Neural progenitor cell (in vitro differentiated cells): ENCODE measurements at regions not wholly inside any gene's neighbourhood (a gene's known extent, or its start where the extent isn't known, plus 50 kb on each side); places are given as distances from the start of the nearest gene placed in this dataset.
A peak's percentile ranks its signal among the peaks of the same experiment; 100 is the strongest.

Experiments
- DNase-seq: peaks from one replicate; pipeline ENCODE4 v3.0.0-alpha.2; 2016; ENCODE audit warnings: low spot score
- H2AFZ ChIP-seq: fragments of 200-600 bp; sonication (generic); replicated peaks from 2 replicates; pipeline ENCODE4 v1.6.1; 2016; ENCODE audit warnings: antibody characterized with exemption
- H3F3A ChIP-seq: fragments of 200-600 bp; sonication (generic); 2 replicates; pipeline ENCODE4 v1.6.1; 2016; ENCODE audit warnings: antibody characterized with exemption, low read depth
- H3K27ac ChIP-seq: fragments of 200-600 bp; sonication (generic); 2 replicates; pipeline ENCODE4 v1.5.1; 2016; ENCODE audit warnings: mild to moderate bottlenecking
- H3K27me3 ChIP-seq: fragments of 200-600 bp; sonication (generic); 2 replicates; pipeline ENCODE4 v1.6.1; 2016; ENCODE audit warnings: mild to moderate bottlenecking, moderate library complexity
- H3K36me3 ChIP-seq: fragments of 200-600 bp; sonication (generic); 2 replicates; pipeline ENCODE4 v1.5.1; 2016
- H3K4me1 ChIP-seq: fragments of 200-600 bp; sonication (generic); 2 replicates; pipeline ENCODE4 v1.6.1; 2016; ENCODE audit warnings: mixed run types
- H3K4me2 ChIP-seq: fragments of 200-600 bp; sonication (generic); 2 replicates; pipeline ENCODE4 v1.6.1; 2016
- H3K4me3 ChIP-seq: fragments of 200-600 bp; sonication (generic); 2 replicates; pipeline ENCODE4 v1.5.1; 2016
- H3K79me2 ChIP-seq: fragments of 200-600 bp; sonication (generic); 2 replicates; pipeline ENCODE4 v1.6.1; 2016; ENCODE audit warnings: low read depth
- H3K9ac ChIP-seq: fragments of 200-600 bp; sonication (generic); 2 replicates; pipeline ENCODE4 v1.6.1; 2016
- H3K9me3 ChIP-seq: fragments of 200-600 bp; sonication (generic); 2 replicates; pipeline ENCODE4 v1.5.1; 2016; ENCODE audit warnings: low read depth
- H4K20me1 ChIP-seq: fragments of 200-600 bp; sonication (generic); 2 replicates; pipeline ENCODE4 v1.6.1; 2016; ENCODE audit warnings: low read depth
- H3K27ac Mint-ChIP-seq: 3 replicates; pipeline ENCODE4 v1.8.0; 2021; ENCODE audit warnings: mixed read lengths
- H3K27me3 Mint-ChIP-seq: 2 replicates; pipeline ENCODE4 v1.8.0; 2022; ENCODE audit warnings: low read depth, mild to moderate bottlenecking, inconsistent platforms, moderate library complexity, mixed read lengths; ENCODE audit not compliant: insufficient read depth
- H3K36me3 Mint-ChIP-seq: 3 replicates; pipeline ENCODE4 v1.8.0; 2021; ENCODE audit warnings: mixed read lengths
- H3K4me1 Mint-ChIP-seq: 3 replicates; pipeline ENCODE4 v1.8.0; 2021; ENCODE audit warnings: mixed read lengths
- H3K4me3 Mint-ChIP-seq: 3 replicates; pipeline ENCODE4 v1.8.0; 2021; ENCODE audit warnings: mild to moderate bottlenecking, moderate library complexity, mixed read lengths
- H3K9me3 Mint-ChIP-seq: 3 replicates; pipeline ENCODE4 v1.8.0; 2020; ENCODE audit warnings: mixed read lengths
- EZH2 ChIP-seq: fragments of 200-600 bp; sonication (generic); IDR thresholded peaks from 2 replicates; pipeline ENCODE4 v1.6.1; 2017; ENCODE audit warnings: antibody characterized with exemption, mild to moderate bottlenecking, moderate library complexity
- EZH2phosphoT487 ChIP-seq: fragments of 200-600 bp; sonication (generic); IDR thresholded peaks from 2 replicates; pipeline ENCODE4 v1.6.1; 2017; ENCODE audit warnings: antibody characterized with exemption
- TF ChIP-seq, protein P1 (sequence below): fragments of 200-600 bp; sonication (generic); IDR thresholded peaks from 2 replicates; pipeline ENCODE4 v1.5.1; 2017; ENCODE audit warnings: antibody characterized with exemption, mild to moderate bottlenecking

DNA sequence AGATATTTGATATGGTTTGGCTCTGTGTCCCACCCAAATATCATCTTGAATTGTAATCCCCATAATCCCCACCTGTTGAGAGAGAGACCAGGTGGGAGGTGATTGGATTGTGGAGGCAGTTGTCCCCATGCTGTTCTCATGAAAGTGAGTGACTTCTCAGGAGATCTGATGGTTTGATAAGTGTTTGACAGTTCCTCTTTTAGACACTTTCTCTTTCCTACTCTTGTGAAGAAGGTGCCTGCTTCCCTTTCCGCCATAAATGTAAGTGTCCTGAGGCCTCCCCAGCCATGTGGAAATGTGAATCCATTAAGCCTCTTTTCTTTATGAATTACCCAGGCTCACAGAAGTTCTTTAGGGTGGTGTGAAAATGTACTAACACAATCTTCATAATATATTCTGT is 1404.0 kb upstream of the ADGRB3 start:
- Histone ChIP-seq H3K4me3 (no peak overlapping the region), H3K79me2 (no peaks in the 10 kb centered on the region), H3K4me1 (no peaks in the 10 kb centered on the region), H3K9me3 (no peaks in the 10 kb centered on the region), H3K9ac (no peak overlapping the region), H3K27me3 (no peaks in the 10 kb centered on the region), H3F3A (no peaks in the 10 kb centered on the region), H4K20me1 (no peaks in the 10 kb centered on the region), H3K27ac (no peak overlapping the region), H2AFZ (no peak overlapping the region), H3K4me2 (no peak overlapping the region), H3K36me3 (no peaks in the 10 kb centered on the region)
- H3K4me3 Mint-ChIP-seq, result no peak overlapping the region
- no peaks in the 10 kb centered on the region for H3K36me3 Mint-ChIP-seq
- TF ChIP-seq EZH2phosphoT487 (no peak), EZH2 (no peak)
- H3K9me3 Mint-ChIP-seq, result no peaks in the 10 kb centered on the region
- H3K27me3 Mint-ChIP-seq, result no peaks in the 10 kb centered on the region
- peaks cover 8% of the 10 kb centered on the region for H3K4me1 Mint-ChIP-seq
- no peak overlapping the region for H3K27ac Mint-ChIP-seq
- no peak for DNase-seq

DNA sequence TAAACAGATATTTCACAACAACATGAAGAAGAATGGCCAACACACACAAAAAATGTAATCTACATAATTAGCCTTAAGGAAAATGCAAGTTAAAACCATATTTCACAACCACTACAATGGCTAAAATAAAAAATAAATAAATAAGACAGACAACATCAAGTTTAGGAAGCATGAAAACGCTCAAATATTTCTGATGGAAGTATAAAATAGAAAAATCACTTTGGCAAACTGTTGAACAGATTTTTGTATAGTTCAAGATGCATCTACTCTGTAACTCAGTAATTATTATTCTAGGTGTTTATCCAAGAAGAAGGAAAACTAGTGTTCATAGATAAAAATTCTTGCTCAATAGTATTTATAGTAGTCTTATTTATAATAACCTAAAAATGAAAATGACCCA is 1410.1 kb upstream of the ADGRB3 start:
- Mint-ChIP-seq H3K4me1 (peaks cover 8% of the 10 kb centered on the region), H3K4me3 (no peak overlapping the region), H3K27me3 (no peaks in the 10 kb centered on the region), H3K36me3 (no peaks in the 10 kb centered on the region), H3K27ac (no peak overlapping the region), H3K9me3 (no peaks in the 10 kb centered on the region)
- no peaks in the 10 kb centered on the region for H3K36me3 ChIP-seq
- no peak overlapping the region for H3K4me3 ChIP-seq
- no peak for DNase-seq
- no peaks in the 10 kb centered on the region for H3K4me1 ChIP-seq
- no peaks in the 10 kb centered on the region for H4K20me1 ChIP-seq
- TF ChIP-seq EZH2phosphoT487 (no peak), EZH2 (no peak)
- TF ChIP-seq, protein P1, sequence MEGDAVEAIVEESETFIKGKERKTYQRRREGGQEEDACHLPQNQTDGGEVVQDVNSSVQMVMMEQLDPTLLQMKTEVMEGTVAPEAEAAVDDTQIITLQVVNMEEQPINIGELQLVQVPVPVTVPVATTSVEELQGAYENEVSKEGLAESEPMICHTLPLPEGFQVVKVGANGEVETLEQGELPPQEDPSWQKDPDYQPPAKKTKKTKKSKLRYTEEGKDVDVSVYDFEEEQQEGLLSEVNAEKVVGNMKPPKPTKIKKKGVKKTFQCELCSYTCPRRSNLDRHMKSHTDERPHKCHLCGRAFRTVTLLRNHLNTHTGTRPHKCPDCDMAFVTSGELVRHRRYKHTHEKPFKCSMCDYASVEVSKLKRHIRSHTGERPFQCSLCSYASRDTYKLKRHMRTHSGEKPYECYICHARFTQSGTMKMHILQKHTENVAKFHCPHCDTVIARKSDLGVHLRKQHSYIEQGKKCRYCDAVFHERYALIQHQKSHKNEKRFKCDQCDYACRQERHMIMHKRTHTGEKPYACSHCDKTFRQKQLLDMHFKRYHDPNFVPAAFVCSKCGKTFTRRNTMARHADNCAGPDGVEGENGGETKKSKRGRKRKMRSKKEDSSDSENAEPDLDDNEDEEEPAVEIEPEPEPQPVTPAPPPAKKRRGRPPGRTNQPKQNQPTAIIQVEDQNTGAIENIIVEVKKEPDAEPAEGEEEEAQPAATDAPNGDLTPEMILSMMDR, result no peak
- H3F3A ChIP-seq, result no peaks in the 10 kb centered on the region
- H3K79me2 ChIP-seq, result no peaks in the 10 kb centered on the region
- no peaks in the 10 kb centered on the region for H3K9me3 ChIP-seq
- no peak overlapping the region for H3K4me2 ChIP-seq
- H2AFZ ChIP-seq, result no peak overlapping the region
- no peaks in the 10 kb centered on the region for H3K27me3 ChIP-seq
- H3K9ac ChIP-seq, result no peak overlapping the region
- no peak overlapping the region for H3K27ac ChIP-seq

DNA sequence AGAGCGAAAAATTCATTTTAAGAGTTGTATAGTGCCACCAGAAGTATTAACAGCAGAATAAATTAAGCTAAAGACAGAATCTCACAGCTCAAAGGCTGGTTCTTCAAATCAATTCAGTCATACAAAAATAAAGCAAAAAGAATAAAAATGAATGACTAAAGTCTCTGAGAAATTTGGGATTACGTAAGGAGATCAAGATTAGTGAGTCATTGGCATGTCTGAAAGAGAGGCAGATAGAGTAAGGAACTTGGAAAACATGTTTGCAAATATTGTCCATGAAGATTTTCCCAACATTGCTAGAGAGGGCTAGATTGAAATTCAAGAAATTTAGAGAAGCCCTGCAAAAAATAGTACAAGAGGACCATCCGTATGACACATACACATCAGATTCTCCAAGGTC is 1413.9 kb upstream of the ADGRB3 start:
- Histone ChIP-seq H3K27me3 (no peaks in the 10 kb centered on the region), H3K4me1 (no peaks in the 10 kb centered on the region), H3K4me2 (no peak overlapping the region), H3K27ac (no peak overlapping the region), H3K79me2 (no peaks in the 10 kb centered on the region), H3K9me3 (no peaks in the 10 kb centered on the region), H4K20me1 (no peaks in the 10 kb centered on the region), H3F3A (no peaks in the 10 kb centered on the region), H3K36me3 (no peaks in the 10 kb centered on the region), H3K4me3 (no peak overlapping the region), H2AFZ (no peak overlapping the region), H3K9ac (no peak overlapping the region)
- Mint-ChIP-seq H3K36me3 (no peaks in the 10 kb centered on the region), H3K4me1 (no peaks in the 10 kb centered on the region), H3K27ac (no peak overlapping the region), H3K27me3 (no peaks in the 10 kb centered on the region), H3K4me3 (no peak overlapping the region), H3K9me3 (no peaks in the 10 kb centered on the region)
- TF ChIP-seq EZH2phosphoT487 (no peak), EZH2 (no peak)
- TF ChIP-seq, protein P1, result no peak
- DNase-seq, result no peak

DNA sequence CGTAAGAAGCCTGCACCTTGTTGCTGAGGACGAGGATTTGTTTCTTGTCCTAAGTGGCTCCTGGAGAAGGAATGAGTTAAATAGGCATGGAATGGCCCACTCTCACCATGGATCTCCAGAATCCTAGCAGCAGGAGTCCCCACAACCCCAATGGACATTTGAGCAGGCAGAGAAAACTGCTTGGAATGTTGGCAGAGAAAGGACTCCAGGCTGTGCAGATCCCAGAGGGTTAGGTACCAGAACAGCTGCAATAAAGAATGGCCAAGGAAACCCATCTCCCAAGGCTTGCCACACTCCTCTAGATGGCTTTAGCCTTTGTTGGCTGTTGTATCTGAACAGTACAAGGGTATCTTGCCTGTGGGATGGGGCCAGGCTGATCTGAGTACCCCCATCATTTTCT is 1415.7 kb upstream of the ADGRB3 start:
- Histone ChIP-seq H3K9me3 (no peaks in the 10 kb centered on the region), H3K79me2 (no peaks in the 10 kb centered on the region), H4K20me1 (no peaks in the 10 kb centered on the region), H3K9ac (no peak overlapping the region), H3K4me1 (no peaks in the 10 kb centered on the region), H2AFZ (peak overlapping the region; percentile 51), H3K27ac (no peak overlapping the region), H3K36me3 (no peaks in the 10 kb centered on the region), H3K4me2 (no peak overlapping the region), H3F3A (no peaks in the 10 kb centered on the region), H3K4me3 (no peak overlapping the region), H3K27me3 (no peaks in the 10 kb centered on the region)
- H3K4me3 Mint-ChIP-seq, result no peak overlapping the region
- peak; percentile 20 for DNase-seq
- no peaks in the 10 kb centered on the region for H3K4me1 Mint-ChIP-seq
- H3K27ac Mint-ChIP-seq, result no peak overlapping the region
- H3K36me3 Mint-ChIP-seq, result no peaks in the 10 kb centered on the region
- no peaks in the 10 kb centered on the region for H3K9me3 Mint-ChIP-seq
- H3K27me3 Mint-ChIP-seq, result no peaks in the 10 kb centered on the region
- TF ChIP-seq, protein P1, result no peak
- no peak for TF ChIP-seq EZH2phosphoT487
- no peak for TF ChIP-seq EZH2
